Large intestine (tissue), 3 donors: ENCODE measurements at regions not wholly inside any gene's neighbourhood (a gene's known extent, or its start where the extent isn't known, plus 50 kb on each side); places are given as distances from the start of the nearest gene placed in this dataset.

Experiments used
- DNase-seq, 2 donors: peaks; one replicate each; pipeline versions ENCODE4 v3.0.0 to v3.0.0-alpha.2; 2013
- H3K27ac ChIP-seq: one replicate; pipeline ENCODE4 v1.5.1; 2013; ENCODE audit warnings: low read length
- H3K27me3 ChIP-seq: 2 replicates; pipeline ENCODE4 v1.6.1; 2013; ENCODE audit warnings: low read length; ENCODE audit not compliant: control insufficient read depth, insufficient read depth
- H3K36me3 ChIP-seq: 2 replicates; pipeline ENCODE4 v1.6.1; 2013; ENCODE audit warnings: low read length; ENCODE audit not compliant: control insufficient read depth, insufficient read depth
- H3K4me1 ChIP-seq: one replicate; pipeline ENCODE4 v1.6.1; 2013; ENCODE audit warnings: low read length; ENCODE audit not compliant: control insufficient read depth, insufficient read depth
- H3K4me3 ChIP-seq: one replicate; pipeline ENCODE4 v1.5.1; 2013; ENCODE audit warnings: low read length
- H3K9me3 ChIP-seq: one replicate; pipeline ENCODE4 v1.6.1; 2013; ENCODE audit warnings: mild to moderate bottlenecking, low read depth, low read length, moderate library complexity; ENCODE audit not compliant: control insufficient read depth
- WGBS: methylation state at CpG from one replicate; pipeline ENCODE4 v1.1.5; 2013; ENCODE audit warnings: low lambda C conversion rate; ENCODE audit not compliant: insufficient coverage; 5-methylcytosine and 5-hydroxymethylcytosine counted together

DNA sequence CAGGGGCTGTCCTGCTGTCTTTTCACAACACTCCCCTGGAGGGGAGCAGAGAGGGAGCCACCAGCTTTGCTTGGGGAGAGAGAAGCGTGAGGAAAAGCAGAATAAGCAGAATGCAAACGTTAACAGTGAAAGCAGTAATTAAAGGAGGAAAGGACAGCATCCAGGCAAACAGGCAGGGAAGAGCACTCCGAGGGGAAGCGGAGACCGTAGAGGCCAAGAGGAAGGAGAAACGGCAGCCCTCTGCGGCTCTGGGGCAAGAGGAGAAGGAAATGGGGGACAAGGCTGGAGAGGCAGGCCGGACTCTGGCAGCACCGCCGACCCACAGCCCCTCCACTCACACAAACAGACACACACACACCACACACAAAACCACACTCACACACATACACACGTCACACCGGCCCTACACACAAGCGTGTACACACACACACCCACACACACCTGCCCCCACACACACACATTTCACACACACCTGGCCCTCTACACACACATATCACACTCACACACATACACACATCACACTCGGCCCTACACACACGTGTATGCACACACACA, 449.8 kb downstream of the SOX6 start:
- Histone ChIP-seq H3K36me3 (no peaks in the 10 kb centered on the region), H3K27ac (no peak overlapping the region), H3K4me3 (no peak overlapping the region), H3K27me3 (no peaks in the 10 kb centered on the region), H3K4me1 (peaks cover 2% of the 10 kb centered on the region), H3K9me3 (peaks cover 3% of the 10 kb centered on the region)
- 80% methylated on average over 3 of the region's 15 CpGs for WGBS
- no peak for DNase-seq

DNA sequence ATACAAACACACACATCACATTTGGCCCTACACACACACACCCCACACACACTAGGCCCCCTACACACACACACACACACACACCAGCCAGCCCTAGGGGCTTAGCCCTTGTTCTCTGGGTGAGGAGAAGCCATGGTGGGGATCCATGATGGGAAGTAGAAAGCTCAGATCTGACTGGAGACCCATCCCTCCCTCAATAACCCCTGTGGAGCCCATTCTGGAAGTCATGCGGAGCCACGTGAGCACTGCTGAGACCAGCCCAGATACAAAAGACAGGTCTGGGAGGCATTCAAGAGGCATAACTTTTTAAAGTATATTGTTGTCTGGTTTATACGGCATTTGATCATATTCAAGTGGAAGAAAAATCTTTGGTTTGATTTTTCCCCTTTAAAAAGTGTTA, 448.5 kb downstream of the SOX6 start:
- DNase-seq, result no peak
- Histone ChIP-seq H3K9me3 (peaks cover 3% of the 10 kb centered on the region), H3K36me3 (no peaks in the 10 kb centered on the region), H3K4me1 (no peaks in the 10 kb centered on the region), H3K27ac (no peak overlapping the region), H3K27me3 (no peaks in the 10 kb centered on the region), H3K4me3 (no peak overlapping the region)
- 91% methylated on average over 1 of the region's 3 CpGs for WGBS

DNA sequence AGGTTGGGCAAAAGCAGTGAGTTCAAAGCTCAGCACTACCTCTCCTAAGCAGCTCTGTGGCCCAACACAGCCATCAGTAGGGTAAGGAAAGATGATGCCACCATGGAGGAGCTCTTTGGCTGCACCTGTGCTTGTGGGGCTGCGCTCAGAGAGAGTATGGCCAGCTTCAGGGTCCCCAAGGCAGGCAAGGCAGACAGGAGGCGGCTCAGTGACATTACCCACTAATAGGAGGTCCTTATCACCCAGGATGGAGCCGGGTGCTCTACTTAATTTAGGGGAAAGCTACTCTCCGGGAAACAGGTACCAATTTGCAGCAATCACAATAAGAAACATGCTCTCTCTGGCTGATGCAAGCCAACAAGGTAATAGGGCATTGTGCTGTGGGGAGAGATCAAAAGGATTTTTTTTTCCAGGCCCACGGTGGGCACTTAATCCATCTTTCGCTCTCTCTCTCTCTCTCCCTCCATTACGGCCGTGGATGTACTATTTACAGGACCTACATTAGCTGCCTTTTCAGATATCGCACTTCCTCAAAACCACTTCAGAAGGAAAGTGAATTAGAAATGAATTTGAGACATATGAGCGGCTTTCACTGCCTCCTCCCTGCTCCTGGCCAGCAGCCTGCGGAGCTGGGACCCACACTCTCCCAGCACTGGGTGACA, 446.3 kb downstream of the SOX6 start:
- Histone ChIP-seq H3K36me3 (no peaks in the 10 kb centered on the region), H3K27me3 (no peaks in the 10 kb centered on the region), H3K4me1 (no peaks in the 10 kb centered on the region), H3K9me3 (peaks cover 3% of the 10 kb centered on the region), H3K4me3 (no peak overlapping the region), H3K27ac (no peak overlapping the region)
- DNase-seq, result no peak
- WGBS, result no CpG with 5 or more reads among the region's 11 CpGs

DNA sequence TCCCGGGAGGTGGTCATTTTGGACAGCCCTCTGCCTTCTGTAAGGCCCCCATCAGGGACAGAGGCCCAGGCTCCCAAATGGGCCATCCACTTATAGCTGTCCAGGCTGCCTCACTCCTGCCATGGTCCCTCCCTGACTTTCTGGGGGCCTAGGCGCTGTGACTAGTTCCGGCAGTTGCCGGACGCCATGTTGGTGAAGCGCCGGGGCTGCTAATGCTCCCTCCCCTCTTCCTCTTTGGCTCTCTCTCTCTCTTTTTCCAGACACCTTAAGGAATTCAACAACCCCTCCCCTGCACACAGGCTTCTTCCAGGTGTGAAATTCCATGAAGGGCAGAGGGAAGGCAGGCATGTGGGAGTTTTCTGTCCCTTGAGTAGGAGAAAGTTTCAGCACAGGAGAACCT, 445.6 kb downstream of the SOX6 start:
- no peak overlapping the region for H3K4me3 ChIP-seq
- no peak overlapping the region for H3K27ac ChIP-seq
- no peak for DNase-seq
- no CpG with 5 or more reads among the region's 7 CpGs for WGBS
- no peaks in the 10 kb centered on the region for H3K36me3 ChIP-seq
- H3K4me1 ChIP-seq, result no peaks in the 10 kb centered on the region
- H3K27me3 ChIP-seq, result no peaks in the 10 kb centered on the region
- peaks cover 3% of the 10 kb centered on the region for H3K9me3 ChIP-seq

DNA sequence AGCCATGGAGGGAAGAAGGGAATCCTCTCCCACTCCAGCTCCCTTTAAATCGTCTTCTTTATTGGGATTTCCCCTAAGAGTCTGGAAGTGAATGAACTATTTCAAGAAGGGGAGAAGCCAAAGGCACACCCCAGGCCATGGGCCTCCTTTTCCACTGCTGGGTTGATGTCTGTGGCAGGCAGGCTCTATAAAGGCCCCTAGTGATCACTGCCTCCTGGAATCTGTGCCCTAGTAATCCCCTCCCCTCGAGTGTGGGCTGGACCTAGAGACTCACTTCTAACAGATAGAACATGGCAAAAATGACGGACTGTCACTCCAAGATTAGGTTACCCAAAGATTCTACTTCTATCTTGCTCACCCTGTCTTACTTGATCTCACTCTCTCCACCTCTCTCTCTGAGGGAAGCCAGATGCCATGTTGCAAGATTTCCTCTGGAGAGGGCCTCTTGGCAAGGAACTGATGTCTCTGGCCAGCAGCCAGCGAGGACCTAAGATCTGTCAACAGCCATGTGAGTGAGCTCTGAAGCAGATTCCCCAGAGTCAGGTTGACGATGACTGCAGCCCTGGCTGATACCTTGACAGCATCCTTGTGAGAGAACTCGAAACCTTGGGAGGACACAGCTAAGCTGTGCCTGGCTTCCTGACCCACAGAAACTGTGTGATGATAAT, 444.8 kb downstream of the SOX6 start:
- WGBS, result no CpG with 5 or more reads among the region's 6 CpGs
- no peak overlapping the region for H3K4me3 ChIP-seq
- peaks cover 3% of the 10 kb centered on the region for H3K9me3 ChIP-seq
- no peaks in the 10 kb centered on the region for H3K4me1 ChIP-seq
- no peaks in the 10 kb centered on the region for H3K36me3 ChIP-seq
- no peak for DNase-seq
- H3K27me3 ChIP-seq, result no peaks in the 10 kb centered on the region
- H3K27ac ChIP-seq, result no peak overlapping the region

DNA sequence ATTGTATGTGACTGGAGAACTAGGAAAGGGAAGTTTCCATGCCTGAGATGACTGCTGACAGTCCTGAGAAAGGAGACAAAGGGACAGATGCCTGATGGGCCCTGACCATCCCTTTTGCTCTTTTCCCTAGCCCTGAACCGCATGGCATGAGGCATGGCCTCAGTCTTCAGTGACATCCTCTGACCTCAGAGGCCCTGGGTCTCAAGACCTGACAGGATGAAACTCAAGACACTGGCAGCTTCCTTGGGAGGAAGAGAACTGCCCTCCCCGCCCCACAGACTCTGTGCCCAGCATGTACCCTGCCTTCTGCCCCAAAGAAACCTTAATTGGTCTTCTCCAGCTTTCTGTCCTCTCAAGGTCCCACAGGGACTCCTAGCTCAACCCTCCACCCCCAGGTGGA, 444.1 kb downstream of the SOX6 start:
- no CpG with 5 or more reads among the region's 2 CpGs for WGBS
- no peak for DNase-seq
- H3K9me3 ChIP-seq, result no peaks in the 10 kb centered on the region
- H3K27me3 ChIP-seq, result no peaks in the 10 kb centered on the region
- H3K36me3 ChIP-seq, result no peaks in the 10 kb centered on the region
- H3K27ac ChIP-seq, result no peak overlapping the region
- H3K4me1 ChIP-seq, result no peaks in the 10 kb centered on the region
- H3K4me3 ChIP-seq, result no peak overlapping the region

DNA sequence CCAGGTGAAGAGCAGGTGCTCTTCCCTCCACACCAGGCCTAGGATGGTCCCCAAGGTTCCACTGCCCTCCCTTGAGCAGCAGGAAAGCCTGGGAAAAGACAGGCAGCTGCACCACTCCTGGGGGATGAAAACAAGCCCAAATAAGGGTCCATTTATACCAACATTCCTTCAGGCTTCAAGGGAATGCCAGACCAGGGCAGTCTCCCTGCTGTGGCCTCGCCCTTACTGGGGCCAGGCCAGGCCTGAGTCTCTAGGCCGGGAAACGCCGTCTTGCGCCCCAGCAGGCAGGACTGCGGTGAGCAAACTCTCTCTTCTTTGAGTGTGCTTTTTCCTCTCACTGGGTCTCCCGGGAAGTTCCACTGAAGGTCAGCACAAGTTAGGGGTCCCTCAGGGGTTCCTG, 443.5 kb downstream of the SOX6 start:
- no peaks in the 10 kb centered on the region for H3K4me1 ChIP-seq
- no peak for DNase-seq
- no peak overlapping the region for H3K4me3 ChIP-seq
- no peaks in the 10 kb centered on the region for H3K36me3 ChIP-seq
- no peaks in the 10 kb centered on the region for H3K9me3 ChIP-seq
- H3K27me3 ChIP-seq, result no peaks in the 10 kb centered on the region
- 80% methylated on average over 1 of the region's 7 CpGs for WGBS
- H3K27ac ChIP-seq, result no peak overlapping the region

DNA sequence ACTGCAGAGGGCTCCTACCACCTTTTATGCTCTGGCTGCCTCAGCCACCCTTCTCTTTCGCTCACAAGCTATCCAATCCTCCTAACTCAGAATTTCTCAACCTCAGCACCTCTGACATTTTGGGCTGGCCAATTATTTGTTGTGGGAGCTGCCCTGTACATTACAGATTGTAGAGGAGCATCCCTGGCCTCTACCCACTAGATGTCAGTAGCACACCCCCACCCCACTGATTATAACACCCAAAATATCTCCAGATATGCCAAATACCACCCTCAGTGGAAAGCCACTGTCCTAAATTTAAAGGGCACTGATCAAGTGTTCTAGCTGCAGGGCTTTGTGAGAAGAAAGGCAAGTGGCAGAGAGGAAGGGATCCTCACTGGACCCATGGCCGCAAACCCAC, 443.1 kb downstream of the SOX6 start:
- no peaks in the 10 kb centered on the region for H3K4me1 ChIP-seq
- H3K4me3 ChIP-seq, result no peak overlapping the region
- no peaks in the 10 kb centered on the region for H3K27me3 ChIP-seq
- no peaks in the 10 kb centered on the region for H3K9me3 ChIP-seq
- H3K36me3 ChIP-seq, result no peaks in the 10 kb centered on the region
- no peak for DNase-seq
- WGBS, result no CpG with 5 or more reads among the region's 2 CpGs
- H3K27ac ChIP-seq, result no peak overlapping the region
